OCI-LY7 (cell line): ENCODE measurements at regions not wholly inside any gene's neighbourhood (a gene's known extent, or its start where the extent isn't known, plus 50 kb on each side); places are given as distances from the start of the nearest gene placed in this dataset.

Experiments
- CTCF ChIP-seq: fragments of 200-600 bp; sonication (generic); conservative IDR thresholded peaks from 2 replicates; pipeline ENCODE4 v1.5.1; 2014; ENCODE audit warnings: mild to moderate bottlenecking, antibody characterized with exemption, low read length, moderate library complexity, mixed read lengths
- EZH2phosphoT487 ChIP-seq: fragments of 200-600 bp; sonication (generic); IDR thresholded peaks from 2 replicates; pipeline ENCODE4 v1.6.1; 2018; ENCODE audit warnings: low read depth, borderline replicate concordance, mild to moderate bottlenecking, mixed run types, antibody characterized with exemption, low read length, moderate library complexity, mixed read lengths

- TF ChIP-seq CTCF (no peak), EZH2phosphoT487 (no peak)
Measured at GRCh38 chr16:79991969-79992368, 391.4 kb upstream of the MAF start.
